DOHH2 (cell line): ENCODE measurements at regions not wholly inside any gene's neighbourhood (a gene's known extent, or its start where the extent isn't known, plus 50 kb on each side); places are given as distances from the start of the nearest gene placed in this dataset.

ENCODE experiments used
- H3F3A ChIP-seq: fragments of 200-600 bp; sonication (generic), shearing (Covaris generic); 2 replicates; pipeline ENCODE4 v1.6.0; 2016; ENCODE audit warnings: antibody characterized with exemption, mild to moderate bottlenecking; ENCODE audit not compliant: control insufficient read depth, insufficient read depth
- H3K27ac ChIP-seq: fragments of 200-600 bp; sonication (generic); 2 replicates; pipeline ENCODE4 v1.5.1; 2014; ENCODE audit warnings: low read depth, mild to moderate bottlenecking, low read length, moderate library complexity
- H3K27me3 ChIP-seq: fragments of 200-600 bp; sonication (generic); 2 replicates; pipeline ENCODE4 v1.6.1; 2014; ENCODE audit warnings: mild to moderate bottlenecking, low read length, mixed read lengths; ENCODE audit not compliant: control insufficient read depth
- H3K36me3 ChIP-seq: fragments of 200-600 bp; sonication (generic); 2 replicates; pipeline ENCODE4 v1.6.1; 2014; ENCODE audit warnings: mild to moderate bottlenecking, low read length, moderate library complexity, mixed read lengths; ENCODE audit not compliant: control insufficient read depth
- H3K4me1 ChIP-seq: fragments of 200-600 bp; sonication (generic); 2 replicates; pipeline ENCODE4 v1.6.1; 2014; ENCODE audit warnings: mild to moderate bottlenecking, low read length, mixed read lengths; ENCODE audit not compliant: control insufficient read depth
- H3K4me2 ChIP-seq: fragments of 200-600 bp; sonication (generic); 2 replicates; pipeline ENCODE4 v1.6.0; 2014; ENCODE audit warnings: mild to moderate bottlenecking, low read length, moderate library complexity
- H3K4me3 ChIP-seq: fragments of 200-600 bp; sonication (generic); 2 replicates; pipeline ENCODE4 v1.5.1; 2014; ENCODE audit warnings: mild to moderate bottlenecking, low read length, mixed read lengths
- H3K79me2 ChIP-seq: fragments of 200-600 bp; sonication (generic); 2 replicates; pipeline ENCODE4 v1.6.1; 2014; ENCODE audit warnings: mild to moderate bottlenecking, low read length, mixed read lengths; ENCODE audit not compliant: control insufficient read depth
- H3K9me2 ChIP-seq: fragments of 200-600 bp; sonication (generic); replicated peaks from 2 replicates; pipeline ENCODE4 v1.6.1; 2014; ENCODE audit warnings: mild to moderate bottlenecking, low read length, mixed read lengths; ENCODE audit not compliant: control insufficient read depth
- H3K9me3 ChIP-seq: fragments of 200-600 bp; sonication (generic); 2 replicates; pipeline ENCODE4 v1.6.1; 2014; ENCODE audit warnings: antibody characterized with exemption, low read length, mixed read lengths; ENCODE audit not compliant: control insufficient read depth, insufficient read depth
- H4K20me1 ChIP-seq: fragments of 200-600 bp; sonication (generic); 2 replicates; pipeline ENCODE4 v1.6.0; 2014; ENCODE audit warnings: low read depth, mild to moderate bottlenecking, antibody characterized with exemption, low read length, moderate library complexity; ENCODE audit not compliant: control insufficient read depth, insufficient read depth
- CTCF ChIP-seq: fragments of 200-600 bp; sonication (generic); IDR thresholded peaks from one replicate; pipeline ENCODE4 v1.5.1; 2014; ENCODE audit warnings: antibody characterized with exemption, mild to moderate bottlenecking, low read depth, low read length; ENCODE audit not compliant: poor library complexity, severe bottlenecking
- EZH2phosphoT487 ChIP-seq: fragments of 200-600 bp; sonication (generic); IDR thresholded peaks from 2 replicates; pipeline ENCODE4 v1.6.1; 2017; ENCODE audit warnings: borderline replicate concordance, mild to moderate bottlenecking, antibody characterized with exemption, low read length, moderate library complexity, mixed read lengths

- H3K27ac ChIP-seq = no peak overlapping the region
- no peak overlapping the region for H3K4me2 ChIP-seq
- no peaks in the 10 kb centered on the region for H3K4me1 ChIP-seq
- no peaks in the 10 kb centered on the region for H4K20me1 ChIP-seq
- H3K9me3 ChIP-seq = no peaks in the 10 kb centered on the region
- H3F3A ChIP-seq = no peaks in the 10 kb centered on the region
- H3K9me2 ChIP-seq = no peaks in the 10 kb centered on the region
- H3K36me3 ChIP-seq = no peaks in the 10 kb centered on the region
- H3K4me3 ChIP-seq = no peak overlapping the region
- TF ChIP-seq CTCF (no peak), EZH2phosphoT487 (no peak)
- no peaks in the 10 kb centered on the region for H3K27me3 ChIP-seq
- H3K79me2 ChIP-seq = no peaks in the 10 kb centered on the region
Measured at GRCh38 chr1:96340686-96341085, 380.9 kb upstream of the PTBP2 start.

GRCh38 chr1:96346719-96347118 is 374.9 kb upstream of the PTBP2 start:
- H3K27ac ChIP-seq = no peak overlapping the region
- H3K9me3 ChIP-seq = no peaks in the 10 kb centered on the region
- H3F3A ChIP-seq = no peaks in the 10 kb centered on the region
- no peaks in the 10 kb centered on the region for H3K79me2 ChIP-seq
- no peak overlapping the region for H3K4me2 ChIP-seq
- no peaks in the 10 kb centered on the region for H4K20me1 ChIP-seq
- TF ChIP-seq CTCF = no peak
- no peak for TF ChIP-seq EZH2phosphoT487
- H3K36me3 ChIP-seq = no peaks in the 10 kb centered on the region
- H3K4me1 ChIP-seq = no peaks in the 10 kb centered on the region
- no peak overlapping the region for H3K4me3 ChIP-seq
- no peaks in the 10 kb centered on the region for H3K9me2 ChIP-seq
- H3K27me3 ChIP-seq = no peaks in the 10 kb centered on the region

GRCh38 chr1:96349896-96350295 is 371.7 kb upstream of the PTBP2 start:
- Histone ChIP-seq H3K4me3 (no peak overlapping the region), H3K4me1 (no peaks in the 10 kb centered on the region), H3K79me2 (no peaks in the 10 kb centered on the region), H3K4me2 (no peak overlapping the region), H3F3A (no peaks in the 10 kb centered on the region), H3K9me2 (no peaks in the 10 kb centered on the region), H3K27ac (no peak overlapping the region), H4K20me1 (no peaks in the 10 kb centered on the region), H3K9me3 (no peaks in the 10 kb centered on the region), H3K36me3 (no peaks in the 10 kb centered on the region), H3K27me3 (no peaks in the 10 kb centered on the region)
- TF ChIP-seq CTCF = no peak
- TF ChIP-seq EZH2phosphoT487 = no peak

GRCh38 chr1:96352733-96353132 is 368.9 kb upstream of the PTBP2 start:
- H3F3A ChIP-seq = no peaks in the 10 kb centered on the region
- no peak overlapping the region for H3K4me3 ChIP-seq
- H3K9me2 ChIP-seq = no peaks in the 10 kb centered on the region
- H3K36me3 ChIP-seq = no peaks in the 10 kb centered on the region
- H3K27me3 ChIP-seq = no peaks in the 10 kb centered on the region
- no peaks in the 10 kb centered on the region for H4K20me1 ChIP-seq
- no peak overlapping the region for H3K27ac ChIP-seq
- H3K4me2 ChIP-seq = no peak overlapping the region
- TF ChIP-seq CTCF (no peak), EZH2phosphoT487 (no peak)
- no peaks in the 10 kb centered on the region for H3K9me3 ChIP-seq
- no peaks in the 10 kb centered on the region for H3K4me1 ChIP-seq
- no peaks in the 10 kb centered on the region for H3K79me2 ChIP-seq
